GM23248 (cell line): ENCODE measurements at regions not wholly inside any gene's neighbourhood (a gene's known extent, or its start where the extent isn't known, plus 50 kb on each side); places are given as distances from the start of the nearest gene placed in this dataset.

Source experiments
- DNase-seq: peaks from one replicate; pipeline ENCODE4 v3.0.0-alpha.2; 2015
- H2AFZ ChIP-seq: fragments of 200-600 bp; sonication (generic); 2 replicates; pipeline ENCODE4 v1.6.1; 2016; ENCODE audit warnings: antibody characterized with exemption
- H3F3A ChIP-seq: fragments of 200-600 bp; sonication (generic); 2 replicates; pipeline ENCODE4 v1.6.1; 2016; ENCODE audit warnings: mild to moderate bottlenecking, antibody characterized with exemption, mixed run types; ENCODE audit not compliant: insufficient read depth
- H3K27ac ChIP-seq: fragments of 200-600 bp; sonication (generic); 2 replicates; pipeline ENCODE4 v1.5.1; 2016; ENCODE audit warnings: mild to moderate bottlenecking
- H3K27me3 ChIP-seq: fragments of 200-600 bp; sonication (generic); replicated peaks from 2 replicates; pipeline ENCODE4 v1.6.1; 2016; ENCODE audit warnings: mild to moderate bottlenecking; ENCODE audit not compliant: insufficient read depth
- H3K36me3 ChIP-seq: fragments of 200-600 bp; sonication (generic); 2 replicates; pipeline ENCODE4 v1.6.1; 2016; ENCODE audit warnings: low read depth, mild to moderate bottlenecking
- H3K4me1 ChIP-seq: fragments of 200-600 bp; sonication (generic); 2 replicates; pipeline ENCODE4 v1.6.1; 2016; ENCODE audit warnings: mild to moderate bottlenecking; ENCODE audit not compliant: insufficient read depth
- H3K4me2 ChIP-seq: fragments of 200-600 bp; sonication (generic); one replicate; pipeline ENCODE4 v1.6.1; 2016; ENCODE audit warnings: mild to moderate bottlenecking; ENCODE audit not compliant: unreplicated experiment
- H3K4me3 ChIP-seq: fragments of 200-600 bp; sonication (generic); 2 replicates; pipeline ENCODE4 v1.5.1; 2016; ENCODE audit warnings: mild to moderate bottlenecking
- H3K79me2 ChIP-seq: fragments of 200-600 bp; sonication (generic); 2 replicates; pipeline ENCODE4 v1.6.1; 2016; ENCODE audit warnings: mild to moderate bottlenecking; ENCODE audit not compliant: insufficient read depth
- H3K9ac ChIP-seq: fragments of 200-600 bp; sonication (generic); 2 replicates; pipeline ENCODE4 v1.6.1; 2016; ENCODE audit warnings: mild to moderate bottlenecking
- H3K9me2 ChIP-seq: fragments of 200-600 bp; sonication (generic); 2 replicates; pipeline ENCODE4 v1.6.1; 2016; ENCODE audit warnings: mixed run types, mild to moderate bottlenecking, moderate library complexity; ENCODE audit not compliant: insufficient read depth
- H3K9me3 ChIP-seq: fragments of 200-600 bp; sonication (generic); one replicate; pipeline ENCODE4 v1.6.1; 2017; ENCODE audit warnings: low read depth
- H4K20me1 ChIP-seq: fragments of 200-600 bp; sonication (generic); 2 replicates; pipeline ENCODE4 v1.6.0; 2016; ENCODE audit not compliant: insufficient read depth
- EZH2 ChIP-seq: fragments of 200-600 bp; sonication (generic); IDR thresholded peaks from 2 replicates; pipeline ENCODE4 v1.6.1; 2018; ENCODE audit warnings: antibody characterized with exemption, mild to moderate bottlenecking; ENCODE audit not compliant: insufficient read depth, poor library complexity, severe bottlenecking
- EZH2phosphoT487 ChIP-seq: fragments of 200-600 bp; sonication (generic); IDR thresholded peaks from 2 replicates; pipeline ENCODE4 v1.6.1; 2018; ENCODE audit warnings: antibody characterized with exemption, moderate library complexity, mild to moderate bottlenecking, low read depth; ENCODE audit not compliant: insufficient read depth
- WGBS, 2 experiments: methylation state at CpG; one replicate each; pipeline ENCODE4 v1.1.6; 2015 to 2017; ENCODE audit warnings: low lambda C conversion rate in 2 of 2, low coverage in 1 of 2; ENCODE audit errors: missing lambda C conversion rate in 2 of 2; 5-methylcytosine and 5-hydroxymethylcytosine counted together
- in situ Hi-C: fragments of 300-500 bp; cut with MboI; formaldehyde crosslinking; loops from 2 replicates; pipeline ENCODE4 v1.15.0; 2020

- DNase-seq: peak; percentile 92
- peaks cover 23% of the 10 kb centered on the region for H3F3A ChIP-seq
- H3K9ac ChIP-seq: peak overlapping the region; percentile 49
- H3K9me2 ChIP-seq: 0 out of 2 replicates have a peak, but pooled peaks cover 4% of the 10 kb centered on the region
- TF ChIP-seq EZH2 (no peak), EZH2phosphoT487 (0 out of 2 replicates have a peak, but pooled peaks have one; percentile 69)
- H3K36me3 ChIP-seq: no peaks in the 10 kb centered on the region
- H3K79me2 ChIP-seq: peaks cover 67% of the 10 kb centered on the region
- H3K27ac ChIP-seq: peak overlapping the region; percentile 77
- no peaks in the 10 kb centered on the region for H4K20me1 ChIP-seq
- H3K9me3 ChIP-seq: no peaks in the 10 kb centered on the region
- WGBS, 2 experiments: 6 to 13% methylated on average over 4 of the region's 4 CpGs
- H3K4me2 ChIP-seq: peak overlapping the region; percentile 80
- 0 out of 2 replicates have a peak overlapping the region, but pooled peaks have one; percentile 1 for H2AFZ ChIP-seq
- H3K4me3 ChIP-seq: peak overlapping the region; percentile 56
- no peaks in the 10 kb centered on the region for H3K27me3 ChIP-seq
- in situ Hi-C loops: no loop called here
- peaks cover 24% of the 10 kb centered on the region for H3K4me1 ChIP-seq
These were observed 379.9 kb downstream of the LIG4 start for GRCh38 chr13:107835339-107836018.

GRCh38 chr13:107834717-107835116 lies 380.6 kb downstream of the LIG4 start:
- no peaks in the 10 kb centered on the region for H3K27me3 ChIP-seq
- H3K4me1 ChIP-seq: peaks cover 24% of the 10 kb centered on the region
- H3K79me2 ChIP-seq: peaks cover 67% of the 10 kb centered on the region
- TF ChIP-seq EZH2phosphoT487 (no peak), EZH2 (no peak)
- peaks cover 23% of the 10 kb centered on the region for H3F3A ChIP-seq
- peak overlapping the region; percentile 77 for H3K27ac ChIP-seq
- H4K20me1 ChIP-seq: no peaks in the 10 kb centered on the region
- H3K4me2 ChIP-seq: peak overlapping the region; percentile 80
- 2 to 5% methylated on average over 5 of the region's 5 CpGs for WGBS, 2 experiments
- peak overlapping the region; percentile 49 for H3K9ac ChIP-seq
- H3K9me3 ChIP-seq: no peaks in the 10 kb centered on the region
- in situ Hi-C loops: no loop called here
- peak overlapping the region; percentile 56 for H3K4me3 ChIP-seq
- H3K9me2 ChIP-seq: 0 out of 2 replicates have a peak, but pooled peaks cover 4% of the 10 kb centered on the region
- H3K36me3 ChIP-seq: no peaks in the 10 kb centered on the region
- H2AFZ ChIP-seq: 0 out of 2 replicates have a peak overlapping the region, but pooled peaks have one; percentile 1
- peak; percentile 75 for DNase-seq

- peak overlapping the region; percentile 56 for H3K4me3 ChIP-seq
- H3K9ac ChIP-seq: peak overlapping the region; percentile 49
- in situ Hi-C loops: no loop called here
- no peaks in the 10 kb centered on the region for H3K36me3 ChIP-seq
- 0 out of 2 replicates have a peak, but pooled peaks cover 4% of the 10 kb centered on the region for H3K9me2 ChIP-seq
- H3K27me3 ChIP-seq: no peaks in the 10 kb centered on the region
- H3F3A ChIP-seq: peaks cover 23% of the 10 kb centered on the region
- H3K4me2 ChIP-seq: peak overlapping the region; percentile 80
- no peak overlapping the region for H2AFZ ChIP-seq
- H3K27ac ChIP-seq: peak overlapping the region; percentile 77
- DNase-seq: peak; percentile 72
- peaks cover 65% of the 10 kb centered on the region for H3K79me2 ChIP-seq
- H4K20me1 ChIP-seq: no peaks in the 10 kb centered on the region
- no peak for TF ChIP-seq EZH2
- no peak for TF ChIP-seq EZH2phosphoT487
- H3K9me3 ChIP-seq: no peaks in the 10 kb centered on the region
- H3K4me1 ChIP-seq: peaks cover 24% of the 10 kb centered on the region
- WGBS, 2 experiments: 0 to 7% methylated on average over 1 of the region's 1 CpG
These were observed 381.1 kb downstream of the LIG4 start for GRCh38 chr13:107834281-107834680.

GRCh38 chr13:107832500-107833100 lies 382.7 kb downstream of the LIG4 start:
- no peaks in the 10 kb centered on the region for H3K9me3 ChIP-seq
- H3K27me3 ChIP-seq: no peaks in the 10 kb centered on the region
- in situ Hi-C loops: no loop called here
- H3K9me2 ChIP-seq: 0 out of 2 replicates have a peak, but pooled peaks cover 4% of the 10 kb centered on the region
- H3F3A ChIP-seq: peaks cover 23% of the 10 kb centered on the region
- no peak overlapping the region for H2AFZ ChIP-seq
- peaks cover 66% of the 10 kb centered on the region for H3K79me2 ChIP-seq
- H3K4me1 ChIP-seq: peaks cover 24% of the 10 kb centered on the region
- H3K4me2 ChIP-seq: no peak overlapping the region
- H3K36me3 ChIP-seq: no peaks in the 10 kb centered on the region
- H3K9ac ChIP-seq: no peak overlapping the region
- H3K27ac ChIP-seq: no peak overlapping the region
- no peak for TF ChIP-seq EZH2
- no peak for TF ChIP-seq EZH2phosphoT487
- H3K4me3 ChIP-seq: no peak overlapping the region
- WGBS, 2 experiments: 87 to 91% methylated on average over 10 of the region's 10 CpGs
- DNase-seq: no peak
- H4K20me1 ChIP-seq: no peaks in the 10 kb centered on the region
